GM13976 (cell line): ENCODE measurements at regions not wholly inside any gene's neighbourhood (a gene's known extent, or its start where the extent isn't known, plus 50 kb on each side); places are given as distances from the start of the nearest gene placed in this dataset.

ENCODE experiments used
- DNase-seq: peaks from one replicate; pipeline ENCODE4 v3.0.0; 2012; ENCODE audit warnings: low spot score
- in situ Hi-C: fragments of 300-500 bp; cut with MboI; formaldehyde crosslinking; loops from one replicate; pipeline ENCODE4 v1.12.0; 2022; ENCODE audit warnings: low sequenced_read_pairs, mixed read lengths, inconsistent platforms; ENCODE audit not compliant: unreplicated experiment
- TF ChIP-seq, protein P1 (sequence below): IDR thresholded peaks from 2 replicates; pipeline ENCODE4 v1.5.1; 2012; ENCODE audit warnings: borderline replicate concordance, mild to moderate bottlenecking; ENCODE audit not compliant: insufficient read depth; ENCODE audit errors: extremely low read depth, missing control alignments, control extremely low read depth

- in situ Hi-C loops, result no loop called here
- TF ChIP-seq, protein P1, sequence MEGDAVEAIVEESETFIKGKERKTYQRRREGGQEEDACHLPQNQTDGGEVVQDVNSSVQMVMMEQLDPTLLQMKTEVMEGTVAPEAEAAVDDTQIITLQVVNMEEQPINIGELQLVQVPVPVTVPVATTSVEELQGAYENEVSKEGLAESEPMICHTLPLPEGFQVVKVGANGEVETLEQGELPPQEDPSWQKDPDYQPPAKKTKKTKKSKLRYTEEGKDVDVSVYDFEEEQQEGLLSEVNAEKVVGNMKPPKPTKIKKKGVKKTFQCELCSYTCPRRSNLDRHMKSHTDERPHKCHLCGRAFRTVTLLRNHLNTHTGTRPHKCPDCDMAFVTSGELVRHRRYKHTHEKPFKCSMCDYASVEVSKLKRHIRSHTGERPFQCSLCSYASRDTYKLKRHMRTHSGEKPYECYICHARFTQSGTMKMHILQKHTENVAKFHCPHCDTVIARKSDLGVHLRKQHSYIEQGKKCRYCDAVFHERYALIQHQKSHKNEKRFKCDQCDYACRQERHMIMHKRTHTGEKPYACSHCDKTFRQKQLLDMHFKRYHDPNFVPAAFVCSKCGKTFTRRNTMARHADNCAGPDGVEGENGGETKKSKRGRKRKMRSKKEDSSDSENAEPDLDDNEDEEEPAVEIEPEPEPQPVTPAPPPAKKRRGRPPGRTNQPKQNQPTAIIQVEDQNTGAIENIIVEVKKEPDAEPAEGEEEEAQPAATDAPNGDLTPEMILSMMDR, result no peak
Observed at GRCh38 chr1:232385221-232385620, 244.7 kb downstream of the SIPA1L2 start.

DNA sequence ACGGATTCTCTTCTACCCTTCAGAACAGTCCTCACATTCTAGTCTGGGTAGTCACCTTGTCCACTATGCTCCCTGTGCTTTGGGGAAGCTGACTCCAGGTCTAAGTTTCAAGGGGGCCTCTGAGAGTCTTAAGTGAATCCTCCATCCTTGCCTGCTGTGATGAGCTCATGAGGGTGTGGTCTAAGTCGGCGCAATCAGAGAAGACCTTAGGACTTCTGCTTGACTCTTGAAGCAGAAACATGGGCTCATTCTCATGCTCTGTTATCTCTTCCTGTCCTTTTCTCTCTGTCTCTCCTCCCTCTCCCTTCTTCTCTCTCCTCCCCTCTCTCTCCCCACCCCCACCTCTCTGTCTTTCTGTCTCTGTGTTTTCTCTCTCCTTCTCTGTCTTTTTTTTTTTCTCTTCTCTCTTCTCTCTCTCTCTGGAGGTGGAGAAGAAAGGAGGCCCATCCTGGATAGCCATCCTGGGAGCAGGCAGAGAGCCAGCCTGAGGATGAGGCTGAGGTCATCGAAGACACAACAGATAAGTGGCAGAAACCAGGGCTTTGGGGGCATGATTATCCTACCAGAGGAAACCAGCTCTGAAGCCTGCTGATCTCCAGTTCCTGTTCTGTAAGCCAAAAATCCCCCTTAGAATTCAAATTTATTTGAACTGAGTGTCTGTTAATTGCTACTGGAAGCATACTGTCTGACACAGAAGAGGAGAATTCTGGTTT, 245.6 kb downstream of the SIPA1L2 start:
- no peak for DNase-seq
- TF ChIP-seq, protein P1, result no peak
- in situ Hi-C loops, result no loop called here

More at GRCh38 chr1:232385221-232385620, 244.7 kb downstream of the SIPA1L2 start:
- DNase-seq, result no peak

GRCh38 chr1:232383455-232384123, 246.3 kb downstream of the SIPA1L2 start:
- DNase-seq, result no peak
- in situ Hi-C loops, result no loop called here
- TF ChIP-seq, protein P1, result no peak

DNA sequence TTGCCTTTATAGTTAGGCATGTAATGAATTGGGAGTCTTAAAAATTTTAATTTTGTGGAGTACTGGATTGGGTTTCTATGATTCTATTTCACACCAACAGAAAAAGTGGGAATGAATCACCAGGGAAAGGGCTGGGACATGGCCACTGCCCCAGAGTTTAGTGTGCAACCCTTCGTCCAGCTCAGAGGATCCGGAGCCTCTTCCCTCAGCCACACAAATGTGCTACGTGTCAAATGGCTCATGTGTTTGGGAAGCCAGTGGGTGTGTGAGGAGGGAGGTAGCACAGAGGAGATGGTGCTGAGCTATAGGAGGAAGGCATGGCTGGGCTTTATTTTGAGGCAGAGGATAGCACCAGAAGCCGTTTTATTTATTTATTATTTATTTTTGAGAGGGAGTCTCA, 247.3 kb downstream of the SIPA1L2 start:
- TF ChIP-seq, protein P1, result no peak
- no peak for DNase-seq

DNA sequence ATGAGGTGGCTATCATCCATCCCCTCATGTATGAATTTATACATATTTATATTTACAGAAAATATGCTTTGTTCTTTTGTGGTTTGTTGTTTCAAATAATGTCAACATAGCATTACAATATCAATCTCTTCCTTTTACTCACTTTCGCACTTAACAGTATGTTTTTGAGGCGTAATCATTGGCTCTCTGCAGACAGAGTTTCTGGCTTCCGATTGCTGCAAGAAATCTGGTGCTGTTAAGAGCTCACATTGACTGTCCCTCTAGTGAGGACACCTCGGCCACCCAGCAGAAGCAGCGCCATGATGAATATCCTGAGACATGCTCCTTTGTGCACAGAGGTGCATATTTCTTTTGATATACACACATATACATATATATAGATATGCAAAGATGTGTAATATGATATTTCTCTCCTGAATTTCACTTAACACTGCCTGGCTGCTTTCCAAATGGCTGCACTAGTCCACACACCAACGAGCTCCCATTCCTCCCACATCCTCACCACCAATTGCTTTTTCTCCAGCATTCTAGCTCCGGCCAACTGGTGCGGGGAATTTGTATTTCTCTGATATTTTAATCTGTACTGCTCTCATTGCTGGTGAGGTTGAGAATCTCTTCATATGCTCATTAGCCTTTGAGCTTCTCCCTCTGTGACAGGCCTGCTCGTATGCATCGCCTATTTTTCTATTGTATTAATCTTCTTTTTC, 248.4 kb downstream of the SIPA1L2 start:
- TF ChIP-seq, protein P1, result no peak
- in situ Hi-C loops, result no loop called here
- DNase-seq, result no peak

More for the DNA sequence above, 247.3 kb downstream of the SIPA1L2 start:
- in situ Hi-C loops, result no loop called here

DNA sequence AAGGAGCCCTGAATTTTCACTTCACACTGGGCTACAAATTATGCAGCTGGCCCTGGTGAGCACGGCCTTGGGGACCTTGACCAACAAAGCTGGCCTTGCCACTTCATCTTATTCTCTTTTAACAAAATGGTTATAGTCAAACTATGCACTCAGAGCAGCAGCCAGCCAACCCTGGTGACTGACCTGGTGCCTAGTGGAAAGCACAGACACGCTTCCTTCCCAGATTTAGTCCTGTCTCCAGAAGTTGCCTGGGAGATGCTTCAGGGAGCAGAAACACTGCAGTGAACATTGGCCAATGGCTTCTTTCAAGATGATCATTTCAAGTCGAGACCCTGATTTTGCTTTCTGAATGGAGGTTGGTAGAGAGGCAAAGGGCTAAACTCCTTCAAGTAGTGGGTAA, 249.3 kb downstream of the SIPA1L2 start:
- in situ Hi-C loops, result no loop called here

More for the DNA sequence above, 249.3 kb downstream of the SIPA1L2 start:
- DNase-seq, result no peak
- TF ChIP-seq, protein P1, result no peak
